NCI-H748 (cell line): ENCODE measurements at regions not wholly inside any gene's neighbourhood (a gene's known extent, or its start where the extent isn't known, plus 50 kb on each side); places are given as distances from the start of the nearest gene placed in this dataset.
"Not testable (repeated sequence)": the region's sequence is repeated elsewhere in the genome, so short reads cannot be mapped to it uniquely, and the experiment has no call there.

Source experiments
- DNase-seq: peaks from one replicate; lab custom pipeline; 2025; ENCODE audit not compliant: unreplicated experiment; lab: John Stamatoyannopoulos, UW

- no peak for DNase-seq
These were observed 1731.0 kb downstream of the SLITRK5 start for GRCh38 chr13:89402211-89402610.

- not testable (repeated sequence) for DNase-seq
These were observed 1734.9 kb downstream of the SLITRK5 start for GRCh38 chr13:89406096-89406495.

- peak; percentile 75 for DNase-seq
These were observed 1736.2 kb downstream of the SLITRK5 start for GRCh38 chr13:89407357-89407756.

GRCh38 chr13:89432997-89433396 is 1761.8 kb downstream of the SLITRK5 start:
- DNase-seq: no peak

GRCh38 chr13:89434624-89435023 is 1763.5 kb downstream of the SLITRK5 start:
- peak; percentile 22 for DNase-seq

GRCh38 chr13:89454681-89455080 is 1783.5 kb downstream of the SLITRK5 start:
- DNase-seq: no peak

GRCh38 chr13:89455225-89455624 is 1784.1 kb downstream of the SLITRK5 start:
- no peak for DNase-seq

- no peak for DNase-seq
These were observed 1784.6 kb downstream of the SLITRK5 start for GRCh38 chr13:89455741-89456140.

GRCh38 chr13:89457977-89458376 is 1786.8 kb downstream of the SLITRK5 start:
- DNase-seq: no peak

GRCh38 chr13:89458456-89458855 is 1787.3 kb downstream of the SLITRK5 start:
- DNase-seq: no peak

GRCh38 chr13:89460895-89461294 is 1789.7 kb downstream of the SLITRK5 start:
- DNase-seq: not testable (repeated sequence)

- no peak for DNase-seq
These were observed 1794.2 kb downstream of the SLITRK5 start for GRCh38 chr13:89465366-89465765.

GRCh38 chr13:89468081-89468480 is 1796.9 kb downstream of the SLITRK5 start:
- no peak for DNase-seq

- DNase-seq: no peak
These were observed 1799.7 kb downstream of the SLITRK5 start for GRCh38 chr13:89470901-89471300.

- DNase-seq: no peak
These were observed 1803.3 kb downstream of the SLITRK5 start for GRCh38 chr13:89474432-89474831.

- no peak for DNase-seq
These were observed 1814.9 kb downstream of the SLITRK5 start for GRCh38 chr13:89486065-89486464.

- no peak for DNase-seq
These were observed 1815.5 kb downstream of the SLITRK5 start for GRCh38 chr13:89486709-89487108.

GRCh38 chr13:89490661-89491060 is 1819.5 kb downstream of the SLITRK5 start:
- no peak for DNase-seq

- peak; percentile 5 for DNase-seq
These were observed 1825.3 kb downstream of the SLITRK5 start for GRCh38 chr13:89496478-89496877.

- DNase-seq: no peak
These were observed 1826.5 kb downstream of the SLITRK5 start for GRCh38 chr13:89497658-89498057.

GRCh38 chr13:89502286-89502685 is 1831.1 kb downstream of the SLITRK5 start:
- DNase-seq: no peak

GRCh38 chr13:89514534-89515312 is 1832.8 kb upstream of the MIR17HG start:
- DNase-seq: peak; percentile 84

- DNase-seq: no peak
These were observed 1831.5 kb upstream of the MIR17HG start for GRCh38 chr13:89515948-89516347.
